ENCODE measurements at regions not wholly inside any gene's neighbourhood (a gene's known extent, or its start where the extent isn't known, plus 50 kb on each side); places are given as distances from the start of the nearest gene placed in this dataset.

DNA sequence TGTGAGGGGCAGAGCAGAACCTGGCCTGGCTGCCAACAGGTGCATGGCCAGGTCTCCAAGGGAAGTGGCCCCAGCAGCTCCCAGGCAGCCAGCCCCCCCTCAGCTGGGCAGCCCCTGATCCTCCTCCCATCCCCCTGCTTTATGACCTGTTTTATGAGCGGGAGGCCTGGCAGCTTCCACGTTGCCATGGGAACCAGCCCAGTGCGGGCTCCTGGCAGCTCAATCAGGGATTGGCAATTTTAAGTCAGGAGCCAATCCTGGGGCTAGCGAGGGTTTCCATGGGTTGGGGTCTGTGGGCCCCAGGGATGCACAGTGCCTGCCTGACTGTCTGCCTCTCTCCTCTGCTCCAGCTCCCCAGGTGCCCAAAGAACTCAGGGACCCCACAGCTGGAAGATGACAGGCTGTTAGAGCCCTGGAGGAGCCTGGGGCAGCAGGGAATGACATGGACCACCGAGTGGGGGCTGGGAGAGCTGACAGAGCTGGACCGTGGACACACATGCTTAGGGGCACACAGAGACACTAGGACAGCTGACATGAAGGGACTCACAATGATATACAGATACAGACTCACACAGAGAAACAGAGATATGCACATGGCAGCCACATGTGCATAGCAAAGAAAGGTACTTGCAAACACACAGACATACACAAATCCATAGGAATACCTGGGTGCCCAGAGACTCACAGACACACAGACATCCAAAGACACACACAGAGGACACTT is 56.5 kb upstream of the SIRPA start:
- no peak overlapping the region for H3K27ac Mint-ChIP-seq
- H3K9me3 ChIP-seq (ENCODE audit: control insufficient read depth, low read length): peaks cover 8% of the 10 kb centered on the region
- WGBS, 2 experiments (ENCODE audit: insufficient coverage in 1 of 2, insufficient read length in 1 of 2): 58 to 78% methylated on average over 3 to 6 of the region's 6 CpGs

DNA sequence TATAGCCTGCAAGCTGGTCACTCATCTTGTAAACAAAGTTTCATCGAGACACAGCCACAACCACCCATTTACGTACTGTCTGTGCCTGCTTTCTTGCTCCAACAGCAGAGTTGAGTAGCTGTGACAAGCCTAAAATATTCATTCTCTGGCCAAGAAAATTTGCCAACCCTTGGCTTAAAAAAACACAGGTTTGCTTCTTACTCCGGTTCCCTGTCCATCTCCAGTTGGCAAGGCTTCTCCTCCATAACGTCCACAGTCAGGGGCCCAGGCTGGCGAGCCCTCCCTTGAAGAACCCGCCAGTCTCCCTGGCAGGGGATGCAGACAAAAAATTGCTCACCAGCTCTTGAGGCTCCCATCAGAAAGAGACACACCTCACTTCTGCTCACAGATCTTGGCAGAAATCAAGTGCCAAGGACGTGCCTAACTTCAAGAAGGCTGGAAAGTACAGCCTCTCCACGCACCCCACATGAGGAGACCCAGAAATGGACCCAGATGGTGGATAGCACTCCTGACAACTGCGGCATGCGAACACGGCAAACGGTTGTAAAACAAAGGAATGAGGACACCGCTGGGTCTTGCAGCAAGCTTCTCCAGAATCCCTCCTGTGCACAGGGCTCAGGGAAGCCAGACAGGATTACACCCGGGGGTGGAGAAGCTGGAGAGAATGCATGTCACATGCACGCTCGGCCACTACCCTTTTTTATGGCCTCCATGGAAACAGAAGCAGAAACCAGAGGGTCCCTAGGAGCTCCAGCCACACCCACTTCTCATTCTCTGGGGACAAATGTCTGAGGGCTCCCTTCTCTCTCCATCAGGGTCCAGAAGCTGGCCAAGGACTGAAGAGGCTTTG is 59.8 kb upstream of the SIRPA start:
- Histone ChIP-seq H3K9me3 (ENCODE audit: control insufficient read depth, low read length) (peaks cover 8% of the 10 kb centered on the region), H3K27me3 (ENCODE audit: control insufficient read depth, insufficient read depth, low read length, poor library complexity, severe bottlenecking) (no peaks in the 10 kb centered on the region), H3K9ac (ENCODE audit: extremely low read depth, low read length, poor library complexity, severe bottlenecking) (no peak overlapping the region), H3K4me1 (ENCODE audit: control insufficient read depth, insufficient read depth, low read length) (no peaks in the 10 kb centered on the region), H3K27ac (ENCODE audit: low read depth, low read length) (no peak overlapping the region), H3K36me3 (ENCODE audit: control insufficient read depth, insufficient read depth, low read length) (no peaks in the 10 kb centered on the region), H3K4me3 (ENCODE audit: low read length) (no peak overlapping the region)
- H3K27ac Mint-ChIP-seq: no peak overlapping the region
- TF ChIP-seq, protein P1, sequence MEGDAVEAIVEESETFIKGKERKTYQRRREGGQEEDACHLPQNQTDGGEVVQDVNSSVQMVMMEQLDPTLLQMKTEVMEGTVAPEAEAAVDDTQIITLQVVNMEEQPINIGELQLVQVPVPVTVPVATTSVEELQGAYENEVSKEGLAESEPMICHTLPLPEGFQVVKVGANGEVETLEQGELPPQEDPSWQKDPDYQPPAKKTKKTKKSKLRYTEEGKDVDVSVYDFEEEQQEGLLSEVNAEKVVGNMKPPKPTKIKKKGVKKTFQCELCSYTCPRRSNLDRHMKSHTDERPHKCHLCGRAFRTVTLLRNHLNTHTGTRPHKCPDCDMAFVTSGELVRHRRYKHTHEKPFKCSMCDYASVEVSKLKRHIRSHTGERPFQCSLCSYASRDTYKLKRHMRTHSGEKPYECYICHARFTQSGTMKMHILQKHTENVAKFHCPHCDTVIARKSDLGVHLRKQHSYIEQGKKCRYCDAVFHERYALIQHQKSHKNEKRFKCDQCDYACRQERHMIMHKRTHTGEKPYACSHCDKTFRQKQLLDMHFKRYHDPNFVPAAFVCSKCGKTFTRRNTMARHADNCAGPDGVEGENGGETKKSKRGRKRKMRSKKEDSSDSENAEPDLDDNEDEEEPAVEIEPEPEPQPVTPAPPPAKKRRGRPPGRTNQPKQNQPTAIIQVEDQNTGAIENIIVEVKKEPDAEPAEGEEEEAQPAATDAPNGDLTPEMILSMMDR (conservative IDR thresholded peaks at IDR 0.05): no peak
- H3K9me3 Mint-ChIP-seq: peaks cover 11% of the 10 kb centered on the region
- H3K36me3 Mint-ChIP-seq (ENCODE audit: low read depth): no peaks in the 10 kb centered on the region
- WGBS, 2 experiments (ENCODE audit: insufficient coverage in 1 of 2, insufficient read length in 1 of 2): 83 to 89% methylated on average over 14 to 16 of the region's 16 CpGs
- H3K4me3 Mint-ChIP-seq: no peak overlapping the region
- peaks cover 11% of the 10 kb centered on the region for H3K4me1 Mint-ChIP-seq
- DNase-seq: no peak
- peaks cover 16% of the 10 kb centered on the region for H3K27me3 Mint-ChIP-seq (ENCODE audit: insufficient read depth)

More for the DNA sequence above, 56.5 kb upstream of the SIRPA start:
- Mint-ChIP-seq H3K4me3 (no peak overlapping the region), H3K36me3 (ENCODE audit: low read depth) (no peaks in the 10 kb centered on the region), H3K9me3 (peaks cover 15% of the 10 kb centered on the region), H3K27me3 (ENCODE audit: insufficient read depth) (peaks cover 6% of the 10 kb centered on the region), H3K4me1 (no peaks in the 10 kb centered on the region)
- no peaks in the 10 kb centered on the region for H3K4me1 ChIP-seq (ENCODE audit: control insufficient read depth, insufficient read depth, low read length)
- DNase-seq: no peak
- H3K36me3 ChIP-seq (ENCODE audit: control insufficient read depth, insufficient read depth, low read length): no peaks in the 10 kb centered on the region
- H3K27ac ChIP-seq (ENCODE audit: low read depth, low read length): peak overlapping the region; percentile 28
- no peak overlapping the region for H3K9ac ChIP-seq (ENCODE audit: extremely low read depth, low read length, poor library complexity, severe bottlenecking)
- H3K4me3 ChIP-seq (ENCODE audit: low read length): no peak overlapping the region
- H3K27me3 ChIP-seq (ENCODE audit: control insufficient read depth, insufficient read depth, low read length, poor library complexity, severe bottlenecking): no peaks in the 10 kb centered on the region
- TF ChIP-seq, protein P1 (conservative IDR thresholded peaks at IDR 0.05): no peak

DNA sequence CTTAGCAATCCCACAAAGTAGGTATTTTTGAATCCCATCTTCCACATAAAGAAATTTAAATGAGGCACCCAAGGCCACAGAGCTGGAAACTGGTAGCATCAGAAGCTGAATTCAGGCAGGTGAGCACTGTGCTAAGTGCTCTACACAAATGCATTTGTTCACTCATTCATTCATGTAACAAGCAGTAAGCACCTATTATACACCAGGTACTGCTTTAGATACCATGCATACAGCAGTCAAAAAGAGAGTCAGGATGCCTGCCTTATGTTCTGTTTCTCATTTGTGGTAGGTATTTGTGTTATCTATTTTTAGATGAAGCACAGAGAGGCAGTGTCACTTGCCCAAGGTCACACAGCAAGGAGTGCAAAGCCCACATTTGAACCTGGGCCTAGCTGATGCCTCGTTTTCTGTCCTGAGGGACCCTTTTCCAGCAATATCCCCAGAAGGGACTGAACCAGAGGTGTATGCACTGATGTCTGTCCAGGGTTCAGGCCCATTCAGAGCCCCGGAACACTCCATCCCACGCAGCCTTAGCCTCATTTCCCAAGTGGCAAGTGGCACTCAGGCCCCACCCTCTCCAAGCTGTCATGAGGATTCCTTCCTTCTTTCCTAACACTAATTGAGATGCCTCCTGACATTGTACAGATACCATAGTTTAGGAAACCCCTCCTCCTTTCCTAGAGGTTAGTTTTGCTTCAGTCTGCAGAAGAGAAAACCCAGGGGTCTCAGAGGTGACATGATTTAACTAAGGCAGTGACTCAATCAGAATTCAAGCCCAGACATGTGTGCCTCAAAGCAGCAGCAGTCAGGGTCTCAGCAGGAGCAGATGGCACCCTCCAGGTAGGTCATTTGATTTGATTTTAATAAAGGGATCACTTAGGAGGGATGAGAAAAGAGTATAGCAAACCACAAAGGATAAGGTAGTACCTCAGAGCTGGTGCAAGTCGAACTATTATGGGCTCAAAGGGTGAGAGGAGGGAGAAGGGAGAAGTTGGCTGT is 61.2 kb upstream of the SIRPA start:
- no peaks in the 10 kb centered on the region for H3K36me3 Mint-ChIP-seq (ENCODE audit: low read depth)
- no peak overlapping the region for H3K9ac ChIP-seq (ENCODE audit: extremely low read depth, low read length, poor library complexity, severe bottlenecking)
- peaks cover 16% of the 10 kb centered on the region for H3K27me3 Mint-ChIP-seq (ENCODE audit: insufficient read depth)
- WGBS, 2 experiments (ENCODE audit: insufficient coverage in 1 of 2, insufficient read length in 1 of 2): 92 to 94% methylated on average over 3 to 4 of the region's 4 CpGs
- TF ChIP-seq, protein P1 (conservative IDR thresholded peaks at IDR 0.05): no peak
- H3K4me1 ChIP-seq (ENCODE audit: control insufficient read depth, insufficient read depth, low read length): no peaks in the 10 kb centered on the region
- no peak overlapping the region for H3K27ac Mint-ChIP-seq
- no peaks in the 10 kb centered on the region for H3K36me3 ChIP-seq (ENCODE audit: control insufficient read depth, insufficient read depth, low read length)
- H3K4me1 Mint-ChIP-seq: peaks cover 11% of the 10 kb centered on the region
- H3K4me3 ChIP-seq (ENCODE audit: low read length): no peak overlapping the region
- no peak overlapping the region for H3K27ac ChIP-seq (ENCODE audit: low read depth, low read length)
- H3K27me3 ChIP-seq (ENCODE audit: control insufficient read depth, insufficient read depth, low read length, poor library complexity, severe bottlenecking): no peaks in the 10 kb centered on the region
- H3K9me3 Mint-ChIP-seq: peaks cover 2% of the 10 kb centered on the region
- no peak for DNase-seq
- H3K4me3 Mint-ChIP-seq: no peak overlapping the region
- H3K9me3 ChIP-seq (ENCODE audit: control insufficient read depth, low read length): peaks cover 4% of the 10 kb centered on the region
